ENCODE measurements at regions not wholly inside any gene's neighbourhood (a gene's known extent, or its start where the extent isn't known, plus 50 kb on each side); places are given as distances from the start of the nearest gene placed in this dataset.

GRCh38 chr3:13714251-13714916, 165.5 kb downstream of the FBLN2 start:
- DNase-seq, result no peak

- DNase-seq, result no peak
Observed at GRCh38 chr3:13713396-13713795, 164.5 kb downstream of the FBLN2 start.

GRCh38 chr3:13712682-13713180, 163.8 kb downstream of the FBLN2 start:
- DNase-seq, result no peak

- peak; percentile 4 for DNase-seq
Observed at GRCh38 chr3:13711911-13712650, 163.2 kb downstream of the FBLN2 start.

GRCh38 chr3:13710251-13710650, 161.3 kb downstream of the FBLN2 start:
- DNase-seq, result no peak

GRCh38 chr3:13709706-13710105, 160.8 kb downstream of the FBLN2 start:
- DNase-seq, result peak; percentile 1

GRCh38 chr3:13708871-13709595, 160.1 kb downstream of the FBLN2 start:
- DNase-seq, result no peak

GRCh38 chr3:13708301-13708700, 159.4 kb downstream of the FBLN2 start:
- peak; percentile 4 for DNase-seq

- DNase-seq, result peak; percentile 5
Observed at GRCh38 chr3:13707456-13707855, 158.5 kb downstream of the FBLN2 start.

- peak; percentile 3 for DNase-seq
Observed at GRCh38 chr3:13706886-13707285, 158.0 kb downstream of the FBLN2 start.

GRCh38 chr3:13706451-13706850, 157.5 kb downstream of the FBLN2 start:
- peak; percentile 2 for DNase-seq

- DNase-seq, result peak; percentile 5
Observed at GRCh38 chr3:13705702-13706280, 156.9 kb downstream of the FBLN2 start.

GRCh38 chr3:13705051-13705450, 156.1 kb downstream of the FBLN2 start:
- peak; percentile 2 for DNase-seq

- peak; percentile 3 for DNase-seq
Observed at GRCh38 chr3:13704174-13704573, 155.2 kb downstream of the FBLN2 start.

- DNase-seq, result peak; percentile 3
Observed at GRCh38 chr3:13703071-13703470, 154.1 kb downstream of the FBLN2 start.

- no peak for DNase-seq
Observed at GRCh38 chr3:13702286-13702685, 153.4 kb downstream of the FBLN2 start.

- DNase-seq, result no peak
Observed at GRCh38 chr3:13700889-13701288, 152.0 kb downstream of the FBLN2 start.

GRCh38 chr3:13700362-13700761, 151.4 kb downstream of the FBLN2 start:
- no peak for DNase-seq

GRCh38 chr3:13696699-13697098, 147.8 kb downstream of the FBLN2 start:
- DNase-seq, result no peak

- no peak for DNase-seq
Observed at GRCh38 chr3:13693441-13693840, 144.5 kb downstream of the FBLN2 start.

- no peak for DNase-seq
Observed at GRCh38 chr3:13690636-13691035, 141.7 kb downstream of the FBLN2 start.

- no peak for DNase-seq
Observed at GRCh38 chr3:13689373-13690260, 140.7 kb downstream of the FBLN2 start.

Data from 8988T (cell line).